ENCODE measurements at regions not wholly inside any gene's neighbourhood (a gene's known extent, or its start where the extent isn't known, plus 50 kb on each side); places are given as distances from the start of the nearest gene placed in this dataset.

GRCh38 chr2:6408057-6408456, 457.6 kb downstream of the CMPK2 start:
- TF ChIP-seq, protein P1, sequence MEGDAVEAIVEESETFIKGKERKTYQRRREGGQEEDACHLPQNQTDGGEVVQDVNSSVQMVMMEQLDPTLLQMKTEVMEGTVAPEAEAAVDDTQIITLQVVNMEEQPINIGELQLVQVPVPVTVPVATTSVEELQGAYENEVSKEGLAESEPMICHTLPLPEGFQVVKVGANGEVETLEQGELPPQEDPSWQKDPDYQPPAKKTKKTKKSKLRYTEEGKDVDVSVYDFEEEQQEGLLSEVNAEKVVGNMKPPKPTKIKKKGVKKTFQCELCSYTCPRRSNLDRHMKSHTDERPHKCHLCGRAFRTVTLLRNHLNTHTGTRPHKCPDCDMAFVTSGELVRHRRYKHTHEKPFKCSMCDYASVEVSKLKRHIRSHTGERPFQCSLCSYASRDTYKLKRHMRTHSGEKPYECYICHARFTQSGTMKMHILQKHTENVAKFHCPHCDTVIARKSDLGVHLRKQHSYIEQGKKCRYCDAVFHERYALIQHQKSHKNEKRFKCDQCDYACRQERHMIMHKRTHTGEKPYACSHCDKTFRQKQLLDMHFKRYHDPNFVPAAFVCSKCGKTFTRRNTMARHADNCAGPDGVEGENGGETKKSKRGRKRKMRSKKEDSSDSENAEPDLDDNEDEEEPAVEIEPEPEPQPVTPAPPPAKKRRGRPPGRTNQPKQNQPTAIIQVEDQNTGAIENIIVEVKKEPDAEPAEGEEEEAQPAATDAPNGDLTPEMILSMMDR (IDR thresholded peaks at IDR 0.05; ENCODE audit: borderline replicate concordance, extremely low read depth, low read length, poor library complexity, severe bottlenecking) = no peak
- no peak for TF ChIP-seq EZH2 (IDR thresholded peaks at IDR 0.05; ENCODE audit: borderline replicate concordance, low read depth, low read length, severe bottlenecking)
